GM13977 (cell line): ENCODE measurements at regions not wholly inside any gene's neighbourhood (a gene's known extent, or its start where the extent isn't known, plus 50 kb on each side); places are given as distances from the start of the nearest gene placed in this dataset.

Source experiments
- DNase-seq: peaks from one replicate; pipeline ENCODE4 v3.0.0; 2012; ENCODE audit warnings: low spot score
- in situ Hi-C: fragments of 300-500 bp; cut with MboI; formaldehyde crosslinking; loops from one replicate; pipeline ENCODE4 v1.12.0; 2022; ENCODE audit warnings: low sequenced_read_pairs, low pct_unique_long_range_greater_than_20kb, mixed read lengths, inconsistent platforms; ENCODE audit not compliant: unreplicated experiment
- TF ChIP-seq, protein P1 (sequence below): IDR thresholded peaks from 2 replicates; pipeline ENCODE4 v1.5.1; 2012; ENCODE audit warnings: mild to moderate bottlenecking, control low read depth; ENCODE audit not compliant: insufficient read depth; ENCODE audit errors: extremely low read depth, missing control alignments

DNA sequence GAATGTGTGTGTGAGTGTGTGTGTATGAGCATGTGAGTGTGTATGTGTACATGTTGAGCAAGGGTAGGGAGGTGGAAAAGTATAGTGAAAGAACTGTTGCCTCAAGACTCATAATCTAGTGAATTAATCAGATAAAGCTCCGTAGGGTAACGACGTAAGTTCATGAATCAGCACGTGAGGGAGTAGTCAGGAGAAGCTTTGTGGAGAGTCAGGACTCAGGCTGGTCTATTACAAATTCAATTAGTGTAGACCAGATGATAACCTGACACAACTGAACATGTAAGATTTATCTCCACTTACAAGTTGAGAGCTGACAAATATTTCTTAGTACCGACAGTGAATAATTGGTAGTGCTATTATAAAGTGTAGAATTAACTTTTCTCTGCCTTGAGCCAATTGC lies 194.5 kb downstream of the RAD51AP2 start:
- TF ChIP-seq, protein P1, sequence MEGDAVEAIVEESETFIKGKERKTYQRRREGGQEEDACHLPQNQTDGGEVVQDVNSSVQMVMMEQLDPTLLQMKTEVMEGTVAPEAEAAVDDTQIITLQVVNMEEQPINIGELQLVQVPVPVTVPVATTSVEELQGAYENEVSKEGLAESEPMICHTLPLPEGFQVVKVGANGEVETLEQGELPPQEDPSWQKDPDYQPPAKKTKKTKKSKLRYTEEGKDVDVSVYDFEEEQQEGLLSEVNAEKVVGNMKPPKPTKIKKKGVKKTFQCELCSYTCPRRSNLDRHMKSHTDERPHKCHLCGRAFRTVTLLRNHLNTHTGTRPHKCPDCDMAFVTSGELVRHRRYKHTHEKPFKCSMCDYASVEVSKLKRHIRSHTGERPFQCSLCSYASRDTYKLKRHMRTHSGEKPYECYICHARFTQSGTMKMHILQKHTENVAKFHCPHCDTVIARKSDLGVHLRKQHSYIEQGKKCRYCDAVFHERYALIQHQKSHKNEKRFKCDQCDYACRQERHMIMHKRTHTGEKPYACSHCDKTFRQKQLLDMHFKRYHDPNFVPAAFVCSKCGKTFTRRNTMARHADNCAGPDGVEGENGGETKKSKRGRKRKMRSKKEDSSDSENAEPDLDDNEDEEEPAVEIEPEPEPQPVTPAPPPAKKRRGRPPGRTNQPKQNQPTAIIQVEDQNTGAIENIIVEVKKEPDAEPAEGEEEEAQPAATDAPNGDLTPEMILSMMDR = no peak
- in situ Hi-C loops = no loop called here
- DNase-seq = no peak

DNA sequence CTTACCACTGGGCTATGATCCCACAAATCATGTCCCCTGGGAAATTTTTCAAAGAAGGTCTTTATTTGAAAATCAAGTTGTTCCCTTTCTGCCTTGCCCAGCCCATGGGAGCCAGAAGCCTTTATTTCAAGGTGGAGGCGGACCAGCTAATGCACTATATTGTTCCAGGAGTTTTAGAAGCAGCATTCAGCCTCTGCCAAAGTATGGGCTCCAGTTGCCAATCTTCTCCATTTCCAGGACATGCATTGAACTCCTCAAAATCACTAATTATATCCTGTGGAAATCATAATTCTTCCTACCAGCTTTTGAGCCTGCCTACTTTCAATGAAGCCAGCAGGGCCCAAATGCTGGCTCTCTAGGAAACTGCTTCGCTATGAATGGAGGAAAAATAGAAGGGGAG lies 195.8 kb downstream of the RAD51AP2 start:
- no peak for DNase-seq
- in situ Hi-C loops = no loop called here
- TF ChIP-seq, protein P1 = no peak

DNA sequence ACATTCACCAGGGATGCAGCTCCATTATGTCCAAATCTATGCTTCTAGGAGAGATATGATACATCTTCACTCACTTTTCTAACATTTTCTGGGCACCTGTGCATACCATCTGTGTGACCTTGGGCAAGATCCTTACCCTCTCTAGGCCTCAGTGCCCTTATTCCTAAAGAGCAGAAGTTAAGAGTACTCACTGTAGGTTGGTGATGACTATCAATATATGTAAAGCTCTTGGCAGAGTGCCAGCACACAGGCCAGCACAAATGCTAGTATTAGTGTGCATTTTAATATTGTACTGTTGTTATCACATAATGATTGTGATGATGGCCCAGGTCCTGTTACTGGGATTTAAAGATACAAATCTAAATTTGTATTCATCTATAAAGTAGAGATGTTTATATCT lies 199.2 kb downstream of the RAD51AP2 start:
- TF ChIP-seq, protein P1 = no peak
- in situ Hi-C loops = no loop called here
- no peak for DNase-seq

DNA sequence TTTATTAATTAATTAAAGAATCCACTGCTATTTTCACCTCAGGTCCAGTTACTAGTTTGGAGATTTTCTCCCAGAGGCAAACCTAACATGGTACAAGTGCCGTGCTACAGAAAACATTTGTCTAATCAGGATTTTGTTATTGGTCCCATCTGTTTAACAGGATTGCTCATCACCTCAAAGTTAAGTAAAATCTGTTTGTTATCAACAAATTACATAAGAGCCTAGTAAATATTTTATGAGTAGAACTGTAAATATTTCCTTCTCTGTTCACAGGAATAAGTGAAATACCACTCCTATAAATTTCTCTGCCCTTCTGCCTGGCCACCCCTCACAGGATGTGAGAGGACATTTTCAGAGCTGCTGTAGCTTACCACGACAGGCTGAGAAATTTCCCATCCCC lies 200.2 kb downstream of the RAD51AP2 start:
- DNase-seq = no peak
- TF ChIP-seq, protein P1 = no peak
- in situ Hi-C loops = no loop called here

DNA sequence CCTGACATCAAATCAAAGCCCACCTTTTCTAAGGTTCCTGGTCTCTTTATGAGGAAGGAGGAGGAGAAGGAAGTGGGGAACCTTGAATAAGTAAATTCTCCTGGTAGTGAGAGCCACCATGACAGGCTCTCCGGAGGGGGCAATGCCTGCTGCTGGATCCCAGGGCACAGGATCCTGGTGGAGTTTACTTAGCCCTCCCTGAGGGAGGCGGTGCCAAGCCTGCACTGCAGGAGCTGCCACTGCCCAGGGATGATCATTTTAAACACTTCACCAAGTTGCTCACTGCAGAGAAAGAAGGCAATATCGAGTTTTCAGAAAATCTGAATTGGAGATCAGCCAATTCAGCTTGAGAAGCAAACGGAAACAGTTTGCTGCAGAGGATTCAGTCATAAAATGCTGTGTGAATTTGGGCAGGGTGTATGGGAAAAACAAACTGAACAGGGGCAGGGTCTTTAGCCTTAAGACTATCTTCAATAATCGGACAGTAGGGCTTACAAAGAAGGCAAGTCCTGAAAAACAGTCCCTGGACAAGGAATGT lies 200.7 kb downstream of the RAD51AP2 start:
- in situ Hi-C loops = no loop called here
- DNase-seq = no peak
- TF ChIP-seq, protein P1 = no peak

DNA sequence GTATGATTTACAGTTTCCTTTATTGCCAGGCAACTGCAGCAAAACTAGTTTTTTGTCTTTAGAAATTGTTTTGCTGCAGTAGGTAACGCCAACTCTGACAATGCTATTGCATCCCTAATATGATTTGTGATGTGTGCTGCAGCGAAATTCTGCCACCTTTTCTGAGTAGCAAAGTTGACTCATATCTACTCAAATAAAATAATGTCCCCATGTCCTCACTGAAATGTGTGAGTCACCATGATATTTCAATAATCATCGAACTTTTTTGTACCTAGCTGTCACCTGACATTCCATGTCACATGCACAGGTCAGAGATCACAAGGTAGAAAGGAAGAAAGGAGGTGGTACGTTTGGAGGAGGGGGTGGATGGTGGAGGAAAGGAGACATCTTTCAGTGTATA lies 205.0 kb downstream of the RAD51AP2 start:
- TF ChIP-seq, protein P1 = no peak
- DNase-seq = no peak
- in situ Hi-C loops = no loop called here

DNA sequence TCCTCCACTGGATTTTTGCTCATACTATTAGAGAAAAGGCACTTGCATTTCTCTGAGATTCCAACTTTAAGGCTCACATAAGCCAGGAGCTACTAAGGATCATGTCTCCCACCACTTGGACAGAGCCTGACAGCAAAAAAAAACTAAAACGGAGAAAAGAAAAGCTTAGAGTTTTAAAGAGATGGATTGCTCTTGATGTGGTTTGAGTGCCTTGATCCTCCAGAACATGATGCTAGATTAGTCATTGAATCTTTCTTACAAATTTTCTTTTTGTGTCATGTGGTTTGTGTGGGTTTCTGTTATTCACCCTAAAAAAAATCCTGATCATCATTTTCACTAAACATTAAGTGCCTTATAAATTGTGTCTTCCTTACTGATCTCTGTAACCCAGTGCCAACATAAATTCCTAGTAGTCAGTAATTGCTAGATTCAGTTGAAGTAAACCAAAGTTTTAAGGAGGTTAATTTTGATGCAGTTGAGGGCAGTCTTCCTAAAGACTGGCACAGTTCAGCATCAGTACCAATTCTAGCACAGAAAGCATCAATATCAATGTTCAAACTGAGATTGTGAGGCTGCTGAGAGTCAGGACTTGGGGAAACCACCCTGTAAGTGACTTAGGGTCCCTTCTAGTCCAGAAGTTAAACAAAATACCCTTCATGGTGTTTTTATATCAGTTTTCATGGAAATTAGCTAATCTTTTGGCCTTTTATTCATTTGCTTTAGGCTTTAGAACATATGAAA lies 206.3 kb downstream of the RAD51AP2 start:
- TF ChIP-seq, protein P1 = no peak
- DNase-seq = no peak
- in situ Hi-C loops = no loop called here
